Sigmoid colon (tissue), 6 donors: ENCODE measurements at regions not wholly inside any gene's neighbourhood (a gene's known extent, or its start where the extent isn't known, plus 50 kb on each side); places are given as distances from the start of the nearest gene placed in this dataset.
"Not testable (repeated sequence)": the region's sequence is repeated elsewhere in the genome, so short reads cannot be mapped to it uniquely, and the experiment has no call there.

ENCODE experiments used
- DNase-seq: peaks from one replicate; pipeline ENCODE4 v3.0.0-alpha.2; 2019
- H3K27ac ChIP-seq, 4 donors: fragments of 200-600 bp; sonication (generic); one replicate each; pipeline ENCODE4 v1.5.1; 2016 to 2019; ENCODE audit warnings: mild to moderate bottlenecking in 1 of 4
- H3K27me3 ChIP-seq, 3 donors: fragments of 200-600 bp; sonication (generic); one replicate each; pipeline ENCODE4 v1.5.1; 2019; ENCODE audit warnings: mild to moderate bottlenecking in 1 of 3
- H3K36me3 ChIP-seq, 4 donors: fragments of 200-600 bp; sonication (generic); one replicate each; pipeline ENCODE4 v1.5.1; 2016 to 2019
- H3K4me1 ChIP-seq, 4 donors: fragments of 200-600 bp; sonication (generic); one replicate each; pipeline ENCODE4 v1.5.1; 2017 to 2019
- H3K4me3 ChIP-seq, 4 donors: fragments of 200-600 bp; sonication (generic); one replicate each; pipeline ENCODE4 v1.5.1; 2017 to 2019; ENCODE audit warnings: mild to moderate bottlenecking in 2 of 4, moderate library complexity in 1 of 4
- H3K9me3 ChIP-seq, 4 donors: fragments of 200-600 bp in 3 of 4; sonication (generic) in 3 of 4; one replicate each; pipeline versions ENCODE4 v1.5.1 to v1.6.1; 2013 to 2019
- EP300 ChIP-seq, 4 donors: sonication (generic); formaldehyde crosslinking; IDR thresholded peaks; one replicate each; pipeline ENCODE4 v1.6.1; 2017; ENCODE audit warnings: antibody characterized with exemption in 4 of 4
- POLR2A ChIP-seq, 2 donors: fragments of 450-650 bp; IDR thresholded peaks; one replicate each; pipeline ENCODE4 v1.6.1; 2016; ENCODE audit warnings: antibody characterized with exemption in 2 of 2, mild to moderate bottlenecking in 2 of 2, moderate library complexity in 2 of 2
- POLR2AphosphoS5 ChIP-seq, 4 donors: sonication (generic); formaldehyde crosslinking; IDR thresholded peaks; one replicate each; pipeline ENCODE4 v1.6.1; 2017; ENCODE audit warnings: antibody characterized with exemption in 4 of 4
- WGBS, 2 donors: extraction: QIAGEN DNeasy Blood & Tissue Kit; methylation state at CpG; one replicate each; pipeline ENCODE4 v1.1.7; 2013; 5-methylcytosine and 5-hydroxymethylcytosine counted together
- intact Hi-C: fragments of 100-400 bp; cut with DNase I; formaldehyde crosslinking; loops from one replicate; pipeline ENCODE4 v1.15.1; 2023
- TF ChIP-seq, protein P1 (sequence below), 4 experiments: fragments of 450-650 bp in 3 of 4; fragments of 200-600 bp in 1 of 4; IDR thresholded peaks; one replicate each; pipeline ENCODE4 v1.5.1; 2016 to 2019; ENCODE audit warnings: antibody characterized with exemption in 4 of 4, mild to moderate bottlenecking in 3 of 4, moderate library complexity in 2 of 4
- donor health status: healthy with polysubstance abuse.
- donor health status: healthy.

DNA sequence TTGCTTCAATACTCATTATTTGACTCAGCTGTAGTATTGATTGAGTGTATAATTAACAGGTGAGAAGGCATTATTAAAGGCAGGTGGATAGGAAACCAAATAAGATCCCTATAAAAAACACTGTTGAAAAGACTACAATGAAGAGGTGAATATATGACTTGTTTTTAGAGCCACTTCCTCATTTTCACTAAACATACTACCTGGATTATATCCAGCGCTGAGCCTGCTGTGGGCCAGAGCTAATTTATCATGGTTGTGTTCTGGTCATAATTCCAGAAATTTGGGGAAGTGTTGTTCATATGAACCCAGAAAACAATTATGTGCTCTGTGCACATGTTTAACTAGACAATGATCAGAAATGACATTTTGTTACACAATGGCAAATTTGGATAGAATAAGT, 235.3 kb upstream of the MME start:
- no peaks in the 10 kb centered on the region for H3K36me3 ChIP-seq
- no peaks in the 10 kb centered on the region for H3K9me3 ChIP-seq
- H3K27me3 ChIP-seq: no peaks in the 10 kb centered on the region
- H3K4me3 ChIP-seq: no peak overlapping the region
- H3K4me1 ChIP-seq: no peaks in the 10 kb centered on the region
- no peak overlapping the region for H3K27ac ChIP-seq
- 7 to 31% methylated on average over 1 of the region's 1 CpG for WGBS, 2 donors
- DNase-seq: no peak
- TF ChIP-seq, protein P1, sequence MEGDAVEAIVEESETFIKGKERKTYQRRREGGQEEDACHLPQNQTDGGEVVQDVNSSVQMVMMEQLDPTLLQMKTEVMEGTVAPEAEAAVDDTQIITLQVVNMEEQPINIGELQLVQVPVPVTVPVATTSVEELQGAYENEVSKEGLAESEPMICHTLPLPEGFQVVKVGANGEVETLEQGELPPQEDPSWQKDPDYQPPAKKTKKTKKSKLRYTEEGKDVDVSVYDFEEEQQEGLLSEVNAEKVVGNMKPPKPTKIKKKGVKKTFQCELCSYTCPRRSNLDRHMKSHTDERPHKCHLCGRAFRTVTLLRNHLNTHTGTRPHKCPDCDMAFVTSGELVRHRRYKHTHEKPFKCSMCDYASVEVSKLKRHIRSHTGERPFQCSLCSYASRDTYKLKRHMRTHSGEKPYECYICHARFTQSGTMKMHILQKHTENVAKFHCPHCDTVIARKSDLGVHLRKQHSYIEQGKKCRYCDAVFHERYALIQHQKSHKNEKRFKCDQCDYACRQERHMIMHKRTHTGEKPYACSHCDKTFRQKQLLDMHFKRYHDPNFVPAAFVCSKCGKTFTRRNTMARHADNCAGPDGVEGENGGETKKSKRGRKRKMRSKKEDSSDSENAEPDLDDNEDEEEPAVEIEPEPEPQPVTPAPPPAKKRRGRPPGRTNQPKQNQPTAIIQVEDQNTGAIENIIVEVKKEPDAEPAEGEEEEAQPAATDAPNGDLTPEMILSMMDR (IDR thresholded peaks at IDR 0.05): no peak
- TF ChIP-seq POLR2AphosphoS5 (IDR thresholded peaks at IDR 0.05): no peak
- no peak for TF ChIP-seq EP300 (IDR thresholded peaks at IDR 0.05)
- no peak for TF ChIP-seq POLR2A (IDR thresholded peaks at IDR 0.05)
- intact Hi-C loops: no loop called here

- 59 to 74% methylated on average over 1 of the region's 1 CpG for WGBS, 2 donors
- intact Hi-C loops: no loop called here
- no peak for TF ChIP-seq POLR2AphosphoS5 (IDR thresholded peaks at IDR 0.05)
- TF ChIP-seq, protein P1 (IDR thresholded peaks at IDR 0.05): no peak
- no peak for TF ChIP-seq POLR2A (IDR thresholded peaks at IDR 0.05)
- Histone ChIP-seq H3K36me3 (no peaks in the 10 kb centered on the region), H3K27me3 (no peaks in the 10 kb centered on the region), H3K4me3 (no peak overlapping the region), H3K9me3 (no peaks in the 10 kb centered on the region), H3K27ac (no peak overlapping the region), H3K4me1 (no peaks in the 10 kb centered on the region)
- no peak for DNase-seq
These were observed 236.5 kb upstream of the MME start for GRCh38 chr3:154843647-154844046.

- Histone ChIP-seq H3K27ac (no peak overlapping the region), H3K4me3 (no peak overlapping the region), H3K27me3 (no peaks in the 10 kb centered on the region), H3K4me1 (no peaks in the 10 kb centered on the region), H3K9me3 (no peaks in the 10 kb centered on the region), H3K36me3 (no peaks in the 10 kb centered on the region)
- DNase-seq: no peak
- intact Hi-C loops: no loop called here
- no peak for TF ChIP-seq POLR2AphosphoS5 (IDR thresholded peaks at IDR 0.05)
- no peak for TF ChIP-seq EP300 (IDR thresholded peaks at IDR 0.05)
- TF ChIP-seq, protein P1 (IDR thresholded peaks at IDR 0.05): no peak
- no peak for TF ChIP-seq POLR2A (IDR thresholded peaks at IDR 0.05)
- WGBS, 2 donors: 91 to 93% methylated on average over 2 of the region's 2 CpGs
These were observed 237.6 kb upstream of the MME start for GRCh38 chr3:154842536-154842935.

DNA sequence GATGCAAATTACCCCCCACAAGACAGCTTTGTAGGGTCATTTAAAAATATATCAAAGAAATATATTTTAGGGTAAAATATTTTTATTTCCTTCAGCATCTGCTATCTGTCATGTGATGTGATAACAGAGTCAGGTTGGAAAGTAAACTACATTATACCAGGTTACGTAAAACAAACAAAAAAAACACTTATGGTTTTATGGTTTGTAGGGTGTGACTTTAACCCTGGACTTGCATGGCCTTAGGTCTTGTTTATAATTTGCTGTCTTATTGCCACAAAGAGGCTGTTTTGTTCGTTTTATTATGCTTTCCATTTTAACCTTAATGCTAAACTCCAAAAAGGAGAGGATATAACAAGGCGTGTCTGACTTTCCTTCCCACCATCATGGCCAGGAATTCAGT, 244.5 kb upstream of the MME start:
- TF ChIP-seq EP300 (IDR thresholded peaks at IDR 0.05) (no peak), POLR2AphosphoS5 (IDR thresholded peaks at IDR 0.05) (no peak), POLR2A (IDR thresholded peaks at IDR 0.05) (no peak)
- TF ChIP-seq, protein P1 (IDR thresholded peaks at IDR 0.05): no peak
- H3K4me3 ChIP-seq: no peak overlapping the region
- H3K4me1 ChIP-seq: no peaks in the 10 kb centered on the region
- H3K36me3 ChIP-seq: no peaks in the 10 kb centered on the region
- H3K27me3 ChIP-seq: no peaks in the 10 kb centered on the region
- 10 to 57% methylated on average over 3 of the region's 3 CpGs for WGBS, 2 donors
- no peak overlapping the region for H3K27ac ChIP-seq
- no peaks in the 10 kb centered on the region for H3K9me3 ChIP-seq
- no peak for DNase-seq
- intact Hi-C loops: no loop called here

DNA sequence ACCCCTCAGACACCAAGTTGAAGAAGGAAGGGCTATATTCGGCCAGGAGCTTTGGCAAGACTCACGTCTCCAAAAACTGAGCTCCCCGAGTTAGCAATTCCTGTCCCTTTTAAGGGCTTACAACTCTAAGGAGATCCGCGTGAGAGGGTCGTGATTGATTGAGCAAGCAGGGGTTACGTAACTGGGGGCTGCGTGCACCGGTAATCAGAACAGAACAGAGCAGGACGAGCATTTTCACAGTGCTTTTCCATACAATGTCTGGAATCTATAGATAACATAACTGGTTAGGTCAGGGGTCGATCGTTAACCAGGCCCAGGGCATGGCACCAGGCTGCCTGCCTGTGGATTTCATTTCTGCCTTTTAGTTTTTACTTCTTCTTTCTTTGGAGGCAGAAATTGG, 245.3 kb upstream of the MME start:
- intact Hi-C loops, H3K36me3 ChIP-seq, H3K27ac ChIP-seq, DNase-seq, H3K27me3 ChIP-seq, H3K9me3 ChIP-seq, H3K4me1 ChIP-seq, H3K4me3 ChIP-seq: not testable (repeated sequence)
- WGBS, 2 donors: 87 to 92% methylated on average over 12 of the region's 12 CpGs
